Activated naive CD8-positive, alpha-beta T cell treated with anti-CD3 and anti-CD28 coated beads, Interleukin-2, amount 10 ng/mL, durations not matched to agents 7 days and 5 days (primary cell): ENCODE measurements at regions not wholly inside any gene's neighbourhood (a gene's known extent, or its start where the extent isn't known, plus 50 kb on each side); places are given as distances from the start of the nearest gene placed in this dataset.

Experiments
- ATAC-seq: fragments of 150-1000 bp; cut with Tn5 transposase; one replicate; pipeline ENCODE4 v1.10.0; 2021; ENCODE audit warnings: low read depth, moderate library complexity
- POLR2A ChIA-PET: fragments of 350-600 bp; sonication (Branson Sonifier 250); formaldehyde crosslinking; loops from one replicate; lab custom pipeline; 2021; ENCODE audit warnings: antibody characterized with exemption; lab: Charles Lee
- DNase-seq: peaks from one replicate; pipeline ENCODE4 v3.0.0; 2021
- H3K27ac Mint-ChIP-seq: one replicate; pipeline ENCODE4 v1.8.0; 2022; ENCODE audit warnings: mild to moderate bottlenecking, mixed read lengths
- H3K27me3 Mint-ChIP-seq: one replicate; pipeline ENCODE4 v1.8.0; 2022; ENCODE audit warnings: mild to moderate bottlenecking, moderate library complexity, mixed read lengths
- H3K36me3 Mint-ChIP-seq: one replicate; pipeline ENCODE4 v1.8.0; 2021; ENCODE audit warnings: mild to moderate bottlenecking, mixed read lengths
- H3K4me1 Mint-ChIP-seq: one replicate; pipeline ENCODE4 v1.8.0; 2021; ENCODE audit warnings: mixed read lengths
- H3K4me3 Mint-ChIP-seq: one replicate; pipeline ENCODE4 v1.8.0; 2022; ENCODE audit warnings: mild to moderate bottlenecking, moderate library complexity, mixed read lengths
- H3K9me3 Mint-ChIP-seq: one replicate; pipeline ENCODE4 v1.8.0; 2021; ENCODE audit warnings: mixed read lengths

DNA sequence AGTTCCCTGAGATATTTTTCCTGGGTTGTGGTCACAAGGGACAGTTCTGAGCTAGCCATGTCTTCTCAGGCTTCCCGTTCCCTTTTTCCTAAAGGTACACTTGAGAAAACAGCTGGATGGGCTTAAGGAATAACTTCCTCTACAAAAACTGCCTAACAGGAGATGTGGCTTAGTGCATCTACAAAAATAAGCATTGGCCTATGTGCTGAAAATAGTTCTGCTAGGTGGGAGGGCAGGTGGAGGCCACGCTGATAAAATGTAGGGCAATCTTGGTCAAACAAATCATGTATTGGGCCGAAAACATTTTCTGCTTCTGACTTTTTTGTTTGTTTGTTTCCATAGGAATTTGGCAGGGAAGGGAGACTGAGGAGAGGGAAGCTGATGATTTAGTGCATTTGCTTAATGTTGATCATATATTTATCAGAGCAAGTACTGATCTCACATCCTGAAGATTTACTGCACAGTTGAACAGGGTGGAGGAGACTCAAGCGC, 409.4 kb upstream of the FZD8 start:
- no peaks in the 10 kb centered on the region for H3K4me1 Mint-ChIP-seq
- H3K27me3 Mint-ChIP-seq: no peaks in the 10 kb centered on the region
- H3K27ac Mint-ChIP-seq: no peak overlapping the region
- H3K4me3 Mint-ChIP-seq: no peak overlapping the region
- DNase-seq (no peak), ATAC-seq (no peak)
- POLR2A ChIA-PET: no interaction called here
- no peaks in the 10 kb centered on the region for H3K9me3 Mint-ChIP-seq
- H3K36me3 Mint-ChIP-seq: no peaks in the 10 kb centered on the region

DNA sequence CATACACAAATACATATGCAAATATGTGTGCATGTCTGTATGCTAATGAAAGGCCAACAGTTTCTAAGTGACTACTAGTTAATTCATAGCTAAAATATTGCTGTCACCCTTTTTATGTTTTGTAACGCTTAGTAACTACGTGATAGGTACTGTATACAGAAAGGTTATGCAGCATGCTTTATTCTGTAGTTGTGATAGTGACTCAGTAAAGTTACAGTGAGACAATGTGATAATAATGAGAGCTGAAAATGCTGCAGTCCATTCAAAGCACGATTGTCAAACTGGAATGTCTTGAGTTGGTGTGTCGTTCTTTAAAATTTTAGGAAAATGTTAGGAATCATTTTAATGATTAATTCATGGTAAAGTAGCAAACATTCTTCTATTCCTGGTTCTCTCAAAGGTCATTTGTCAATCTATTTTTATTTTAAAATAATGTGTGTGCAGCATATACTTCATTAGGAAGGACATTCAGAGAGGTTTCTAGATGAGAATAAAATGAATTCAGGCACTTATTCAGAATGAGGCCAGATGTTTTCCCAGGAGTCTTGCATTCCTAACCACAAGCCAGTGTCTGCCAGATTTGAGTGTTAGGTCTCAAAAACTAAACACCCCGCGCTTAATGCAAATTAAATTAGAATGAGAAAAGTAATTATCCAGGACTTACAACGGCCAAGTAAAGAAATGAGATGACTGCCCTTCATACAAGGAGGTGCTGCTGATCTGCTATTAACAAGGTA, 408.8 kb upstream of the FZD8 start:
- POLR2A ChIA-PET: no interaction called here
- Mint-ChIP-seq H3K36me3 (no peaks in the 10 kb centered on the region), H3K4me1 (no peaks in the 10 kb centered on the region), H3K27ac (no peak overlapping the region), H3K9me3 (no peaks in the 10 kb centered on the region), H3K4me3 (no peak overlapping the region), H3K27me3 (no peaks in the 10 kb centered on the region)
- ATAC-seq (no peak), DNase-seq (no peak)

GRCh38 chr10:36048780-36049179, 406.7 kb upstream of the FZD8 start:
- Mint-ChIP-seq H3K36me3 (no peaks in the 10 kb centered on the region), H3K9me3 (no peaks in the 10 kb centered on the region), H3K4me1 (no peaks in the 10 kb centered on the region), H3K27me3 (no peaks in the 10 kb centered on the region), H3K27ac (no peak overlapping the region), H3K4me3 (no peak overlapping the region)
- DNase-seq: no peak
- POLR2A ChIA-PET: no interaction called here
- ATAC-seq: no peak

GRCh38 chr10:36048236-36048635, 406.1 kb upstream of the FZD8 start:
- DNase-seq (no peak), ATAC-seq (no peak)
- Mint-ChIP-seq H3K36me3 (no peaks in the 10 kb centered on the region), H3K4me1 (no peaks in the 10 kb centered on the region), H3K27ac (no peak overlapping the region), H3K9me3 (no peaks in the 10 kb centered on the region), H3K4me3 (no peak overlapping the region), H3K27me3 (no peaks in the 10 kb centered on the region)
- POLR2A ChIA-PET: no interaction called here

DNA sequence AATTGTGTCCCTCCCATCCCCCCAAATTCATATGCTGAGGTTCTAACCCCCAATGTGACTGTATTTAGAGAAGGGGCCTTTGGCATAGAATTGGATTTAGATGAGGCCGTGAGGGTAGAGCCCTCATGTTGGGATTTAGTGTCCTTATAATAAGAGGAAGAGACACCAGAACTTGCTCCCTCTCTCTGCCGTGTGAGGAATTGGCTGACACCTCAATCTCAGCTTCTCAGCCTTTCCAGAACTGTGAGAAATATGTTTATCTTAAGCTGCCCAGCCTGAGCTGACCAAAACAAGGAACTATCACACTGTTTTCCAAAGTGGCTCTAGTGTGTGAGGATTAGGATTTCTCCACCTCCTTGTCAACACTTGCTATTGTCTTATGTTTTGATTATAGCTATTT, 400.0 kb upstream of the FZD8 start:
- H3K9me3 Mint-ChIP-seq: no peaks in the 10 kb centered on the region
- no peaks in the 10 kb centered on the region for H3K4me1 Mint-ChIP-seq
- H3K36me3 Mint-ChIP-seq: no peaks in the 10 kb centered on the region
- no peak for ATAC-seq
- H3K4me3 Mint-ChIP-seq: no peak overlapping the region
- POLR2A ChIA-PET: no interaction called here
- DNase-seq: no peak
- H3K27ac Mint-ChIP-seq: no peak overlapping the region
- H3K27me3 Mint-ChIP-seq: no peaks in the 10 kb centered on the region

DNA sequence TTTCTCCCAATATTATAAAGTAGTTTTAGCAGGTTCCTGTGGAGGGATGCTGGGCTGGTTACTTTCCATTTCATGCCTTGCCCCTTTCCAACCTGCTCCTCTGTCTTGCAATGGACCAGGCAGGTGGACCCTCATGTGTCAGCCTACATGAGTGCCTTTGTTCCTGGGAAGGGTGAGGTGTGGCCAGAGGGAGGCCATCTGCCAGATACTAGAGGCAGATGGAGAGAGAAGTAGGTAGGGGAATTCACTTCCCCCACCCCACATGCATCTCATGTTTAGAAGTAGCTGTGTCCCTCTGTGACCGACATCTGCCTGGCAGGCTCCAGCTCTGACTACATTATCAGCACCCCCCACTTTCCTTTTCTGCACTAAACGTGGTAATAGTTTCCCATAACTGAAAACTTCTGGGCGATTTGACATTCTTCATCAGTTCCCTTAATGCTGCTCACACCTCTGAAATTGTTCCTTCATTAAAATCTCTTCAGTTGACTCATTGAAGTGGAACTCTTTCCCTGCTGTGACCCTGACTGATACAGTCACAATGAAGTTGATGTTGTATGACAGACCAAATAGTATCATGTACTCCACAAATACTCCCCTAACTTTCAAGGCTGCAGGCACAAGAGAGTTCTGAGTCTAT, 396.3 kb upstream of the FZD8 start:
- POLR2A ChIA-PET: no interaction called here
- H3K27me3 Mint-ChIP-seq: no peaks in the 10 kb centered on the region
- no peak overlapping the region for H3K27ac Mint-ChIP-seq
- H3K4me1 Mint-ChIP-seq: no peaks in the 10 kb centered on the region
- DNase-seq (no peak), ATAC-seq (no peak)
- no peak overlapping the region for H3K4me3 Mint-ChIP-seq
- no peaks in the 10 kb centered on the region for H3K36me3 Mint-ChIP-seq
- no peaks in the 10 kb centered on the region for H3K9me3 Mint-ChIP-seq

DNA sequence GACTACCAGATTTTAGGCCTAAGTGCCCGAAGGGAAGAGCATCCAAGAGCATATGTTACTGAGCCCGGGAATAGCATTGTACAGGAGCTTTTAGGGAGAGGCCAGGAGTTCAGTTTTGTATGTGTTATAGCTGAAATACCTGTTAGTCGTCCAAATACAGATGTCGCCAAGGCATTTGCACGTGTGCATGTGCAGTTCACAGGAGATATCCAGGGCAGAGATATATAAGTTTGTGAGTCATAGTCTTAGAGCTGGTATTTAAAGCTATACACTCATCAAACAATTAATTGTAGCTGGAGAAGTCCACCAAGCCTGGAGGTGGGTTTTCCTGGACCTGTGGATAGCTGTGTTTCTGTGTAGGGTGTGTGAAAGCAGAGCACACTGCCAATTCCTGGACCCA, 394.0 kb upstream of the FZD8 start:
- Mint-ChIP-seq H3K36me3 (no peaks in the 10 kb centered on the region), H3K9me3 (no peaks in the 10 kb centered on the region), H3K4me3 (no peak overlapping the region), H3K4me1 (no peaks in the 10 kb centered on the region), H3K27ac (no peak overlapping the region), H3K27me3 (no peaks in the 10 kb centered on the region)
- POLR2A ChIA-PET: no interaction called here
- no peak for ATAC-seq
- DNase-seq: no peak

- no peak for DNase-seq
- no peaks in the 10 kb centered on the region for H3K36me3 Mint-ChIP-seq
- no peaks in the 10 kb centered on the region for H3K27me3 Mint-ChIP-seq
Observed at GRCh38 chr10:36033808-36034207, 391.7 kb upstream of the FZD8 start.

DNA sequence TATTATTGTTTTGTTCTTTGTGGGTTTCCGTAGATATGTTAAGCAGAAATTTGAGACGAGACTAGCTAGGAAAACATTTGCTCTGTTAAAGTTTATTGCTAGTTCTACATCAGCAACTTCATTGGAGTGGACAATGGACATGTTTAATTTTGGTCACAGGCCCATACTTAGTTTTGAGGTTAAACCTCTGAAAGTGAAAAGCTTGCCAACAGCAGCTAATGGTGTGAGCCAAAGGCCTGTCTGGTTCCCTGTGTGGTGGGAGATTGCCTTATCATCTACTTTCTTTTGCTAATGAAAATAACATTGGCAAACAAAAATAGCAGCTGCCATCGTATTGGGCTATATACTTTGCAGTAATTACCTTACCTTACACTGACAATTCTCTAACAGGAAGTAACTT, 388.4 kb upstream of the FZD8 start:
- no peak overlapping the region for H3K4me3 Mint-ChIP-seq
- peaks cover 3% of the 10 kb centered on the region for H3K9me3 Mint-ChIP-seq
- H3K36me3 Mint-ChIP-seq: no peaks in the 10 kb centered on the region
- no peak overlapping the region for H3K27ac Mint-ChIP-seq
- H3K4me1 Mint-ChIP-seq: no peaks in the 10 kb centered on the region
- POLR2A ChIA-PET: no interaction called here
- DNase-seq (no peak), ATAC-seq (no peak)
- H3K27me3 Mint-ChIP-seq: no peaks in the 10 kb centered on the region

More at GRCh38 chr10:36033808-36034207, 391.7 kb upstream of the FZD8 start:
- H3K27ac Mint-ChIP-seq: no peak overlapping the region
- no peaks in the 10 kb centered on the region for H3K4me1 Mint-ChIP-seq
- H3K9me3 Mint-ChIP-seq: no peaks in the 10 kb centered on the region
- POLR2A ChIA-PET: no interaction called here
- ATAC-seq: no peak
- H3K4me3 Mint-ChIP-seq: no peak overlapping the region

GRCh38 chr10:36026656-36027390, 384.7 kb upstream of the FZD8 start:
- Mint-ChIP-seq H3K27me3 (no peaks in the 10 kb centered on the region), H3K36me3 (no peaks in the 10 kb centered on the region), H3K27ac (no peak overlapping the region), H3K4me3 (no peak overlapping the region), H3K4me1 (no peaks in the 10 kb centered on the region), H3K9me3 (peaks cover 3% of the 10 kb centered on the region)
- ATAC-seq: no peak
- DNase-seq: no peak
- POLR2A ChIA-PET: no interaction called here

- H3K27ac Mint-ChIP-seq: no peak overlapping the region
- no peaks in the 10 kb centered on the region for H3K4me1 Mint-ChIP-seq
- no peaks in the 10 kb centered on the region for H3K36me3 Mint-ChIP-seq
- no peak for ATAC-seq
- H3K27me3 Mint-ChIP-seq: no peaks in the 10 kb centered on the region
- H3K9me3 Mint-ChIP-seq: peaks cover 3% of the 10 kb centered on the region
- DNase-seq: no peak
- POLR2A ChIA-PET: no interaction called here
- H3K4me3 Mint-ChIP-seq: no peak overlapping the region
Observed at GRCh38 chr10:36026081-36026480, 384.0 kb upstream of the FZD8 start.

GRCh38 chr10:36023939-36024338, 381.8 kb upstream of the FZD8 start:
- no peaks in the 10 kb centered on the region for H3K4me1 Mint-ChIP-seq
- no peaks in the 10 kb centered on the region for H3K36me3 Mint-ChIP-seq
- no peak for ATAC-seq
- POLR2A ChIA-PET: no interaction called here
- no peak overlapping the region for H3K4me3 Mint-ChIP-seq
- H3K27me3 Mint-ChIP-seq: no peaks in the 10 kb centered on the region
- no peak overlapping the region for H3K27ac Mint-ChIP-seq
- peaks cover 3% of the 10 kb centered on the region for H3K9me3 Mint-ChIP-seq
- no peak for DNase-seq

DNA sequence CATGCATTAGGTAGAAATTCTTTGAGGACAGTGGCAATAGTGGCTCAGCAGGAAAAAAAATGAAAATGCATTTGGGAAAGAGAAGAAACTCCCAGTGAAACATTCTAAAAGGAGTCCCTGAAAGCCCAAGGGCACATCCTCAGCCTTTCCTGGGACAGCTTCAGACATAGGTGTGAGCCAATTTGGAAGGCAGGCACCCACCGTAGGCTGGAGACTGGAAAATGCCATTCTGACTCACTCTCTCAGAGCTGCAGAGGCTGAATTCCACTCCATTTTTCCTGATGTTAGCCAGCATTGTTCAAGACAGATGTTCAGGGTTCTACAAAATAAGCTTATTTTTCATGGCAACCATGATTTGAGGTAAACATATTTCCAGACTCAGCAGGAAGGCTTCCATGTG, 379.0 kb upstream of the FZD8 start:
- Mint-ChIP-seq H3K27ac (no peak overlapping the region), H3K27me3 (no peaks in the 10 kb centered on the region), H3K4me3 (no peak overlapping the region), H3K36me3 (no peaks in the 10 kb centered on the region), H3K4me1 (no peaks in the 10 kb centered on the region), H3K9me3 (peaks cover under 1% of the 10 kb centered on the region)
- DNase-seq (no peak), ATAC-seq (no peak)
- POLR2A ChIA-PET: no interaction called here

DNA sequence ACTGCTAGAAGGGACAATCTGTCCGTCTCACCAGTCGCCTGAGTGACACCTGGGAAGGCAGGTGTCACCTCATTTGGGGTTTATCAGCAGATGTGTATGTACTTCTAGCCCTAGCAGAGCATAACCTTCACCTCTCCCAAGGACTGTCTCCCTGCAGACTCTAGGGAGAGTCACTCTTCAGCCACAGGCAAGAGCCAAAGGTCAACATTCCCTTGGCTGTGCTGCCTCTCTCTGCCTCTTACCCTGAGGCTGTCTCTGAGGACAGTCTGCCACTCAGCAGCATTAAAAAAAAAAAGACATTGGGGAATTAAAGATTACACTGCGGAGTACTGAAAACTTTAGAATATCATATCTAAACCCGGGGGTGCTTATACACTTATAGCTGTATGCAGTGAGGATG, 377.7 kb upstream of the FZD8 start:
- Mint-ChIP-seq H3K4me1 (no peaks in the 10 kb centered on the region), H3K9me3 (no peaks in the 10 kb centered on the region), H3K4me3 (no peak overlapping the region), H3K27me3 (no peaks in the 10 kb centered on the region), H3K36me3 (no peaks in the 10 kb centered on the region), H3K27ac (no peak overlapping the region)
- DNase-seq: no peak
- POLR2A ChIA-PET: no interaction called here
- ATAC-seq: no peak
